GM21390 (cell line): ENCODE measurements at regions not wholly inside any gene's neighbourhood (a gene's known extent, or its start where the extent isn't known, plus 50 kb on each side); places are given as distances from the start of the nearest gene placed in this dataset.
"Not testable (repeated sequence)": the region's sequence is repeated elsewhere in the genome, so short reads cannot be mapped to it uniquely, and the experiment has no call there.

Experiments
- ATAC-seq: cut with Tn5 transposase; IDR thresholded peaks from one replicate; pipeline ENCODE4 v1.9.1; 2021; ENCODE audit not compliant: unreplicated experiment

- ATAC-seq: no peak
Measured at GRCh38 chr9:40909821-40910220, 218.7 kb downstream of the FOXD4L6 start.

- not testable (repeated sequence) for ATAC-seq
Measured at GRCh38 chr9:40909111-40909510, 219.4 kb downstream of the FOXD4L6 start.

DNA sequence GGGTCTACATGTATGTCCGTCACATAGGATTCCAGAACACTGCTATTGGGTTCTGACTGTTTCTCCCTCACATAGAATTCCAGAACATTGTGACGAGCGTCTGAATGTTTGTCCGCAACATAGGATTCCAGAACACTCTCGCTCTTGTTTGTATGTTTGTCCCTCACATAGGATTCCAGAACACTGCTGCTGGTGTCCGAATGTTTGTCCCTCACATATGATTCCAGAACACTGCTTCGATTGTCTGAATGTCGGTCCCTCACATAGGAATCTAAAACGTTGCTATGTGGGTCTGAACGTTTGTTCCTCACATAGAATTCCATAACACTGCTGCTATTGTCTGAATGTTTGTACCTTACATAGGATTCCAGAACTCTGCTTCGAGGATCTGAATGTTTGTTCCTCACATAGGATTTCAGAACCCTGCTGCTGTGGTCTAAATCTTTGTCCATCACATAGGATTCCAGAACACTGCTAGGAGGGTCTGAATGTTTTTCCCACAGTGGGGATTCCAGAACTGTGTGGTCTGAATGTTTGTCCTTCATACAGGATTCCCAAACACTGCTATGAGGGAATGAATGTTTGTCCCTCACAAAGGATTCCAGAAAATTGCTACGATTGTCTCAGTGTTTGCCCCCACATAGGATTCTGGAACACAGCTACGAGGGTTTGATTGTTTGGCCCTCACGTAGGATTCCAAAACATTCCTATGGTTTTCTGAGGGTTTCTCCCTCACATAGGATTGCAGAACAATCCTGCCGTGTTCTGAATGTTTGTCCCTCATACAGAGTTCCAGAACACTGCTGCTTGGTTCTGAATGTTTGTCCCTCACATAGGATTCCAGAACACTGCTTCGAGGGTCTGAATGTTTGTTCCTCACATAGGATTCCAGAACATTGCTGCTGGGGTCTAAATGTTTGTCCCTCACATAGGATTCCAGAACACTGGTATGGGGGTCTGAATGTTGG lies 220.5 kb downstream of the FOXD4L6 start:
- ATAC-seq: no peak

DNA sequence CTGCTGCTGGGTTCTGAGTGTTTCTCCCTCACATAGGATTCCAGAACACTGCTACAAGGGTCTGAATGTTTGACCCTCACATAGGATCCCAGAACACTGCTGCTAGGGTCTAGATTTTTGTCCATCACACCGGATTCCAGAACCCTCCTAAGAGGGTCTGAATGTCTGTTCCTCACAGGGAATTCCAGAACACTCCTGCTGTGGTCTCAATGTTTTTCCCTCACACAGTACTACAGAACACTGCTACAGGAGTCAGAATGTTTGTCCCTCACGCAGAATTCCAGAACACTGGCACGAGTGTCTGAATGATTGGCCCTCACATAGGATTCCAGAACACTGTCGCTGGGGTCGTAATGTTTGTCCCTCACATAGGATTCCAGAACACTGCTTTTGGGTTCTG lies 221.6 kb downstream of the FOXD4L6 start:
- ATAC-seq: not testable (repeated sequence)

- not testable (repeated sequence) for ATAC-seq
Measured at GRCh38 chr9:40892315-40892714, 236.2 kb downstream of the FOXD4L6 start.

- not testable (repeated sequence) for ATAC-seq
Measured at GRCh38 chr9:40885858-40886257, 242.6 kb downstream of the FOXD4L6 start.

DNA sequence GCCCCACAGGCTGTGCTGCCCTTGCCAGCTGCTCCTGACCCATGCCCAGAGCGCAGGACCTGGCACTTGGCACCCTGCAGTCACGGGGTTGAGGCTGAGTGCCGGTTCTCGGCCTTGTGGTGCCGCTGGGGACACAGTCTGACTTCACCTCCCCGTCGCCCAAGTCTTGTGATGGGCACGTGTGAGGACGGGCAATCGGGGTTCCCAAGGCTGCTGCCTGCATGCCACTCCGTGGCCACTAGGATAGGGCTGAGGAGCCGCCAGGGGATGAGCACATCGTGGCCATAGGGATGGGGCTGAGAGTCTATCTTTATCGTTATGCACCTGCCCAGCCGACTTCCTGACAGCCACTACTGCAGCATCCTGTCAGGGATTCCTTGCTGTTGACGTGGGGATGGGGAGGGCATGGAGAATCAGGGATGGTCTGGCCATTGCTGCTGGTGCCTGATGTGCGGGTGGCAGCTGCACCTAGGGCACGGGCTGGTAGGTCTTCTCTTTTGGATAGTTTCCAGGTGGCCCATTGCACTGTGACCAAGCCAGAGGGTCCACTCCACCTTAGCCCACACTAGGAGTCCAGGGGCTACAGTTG lies 243.5 kb downstream of the FOXD4L6 start:
- not testable (repeated sequence) for ATAC-seq

DNA sequence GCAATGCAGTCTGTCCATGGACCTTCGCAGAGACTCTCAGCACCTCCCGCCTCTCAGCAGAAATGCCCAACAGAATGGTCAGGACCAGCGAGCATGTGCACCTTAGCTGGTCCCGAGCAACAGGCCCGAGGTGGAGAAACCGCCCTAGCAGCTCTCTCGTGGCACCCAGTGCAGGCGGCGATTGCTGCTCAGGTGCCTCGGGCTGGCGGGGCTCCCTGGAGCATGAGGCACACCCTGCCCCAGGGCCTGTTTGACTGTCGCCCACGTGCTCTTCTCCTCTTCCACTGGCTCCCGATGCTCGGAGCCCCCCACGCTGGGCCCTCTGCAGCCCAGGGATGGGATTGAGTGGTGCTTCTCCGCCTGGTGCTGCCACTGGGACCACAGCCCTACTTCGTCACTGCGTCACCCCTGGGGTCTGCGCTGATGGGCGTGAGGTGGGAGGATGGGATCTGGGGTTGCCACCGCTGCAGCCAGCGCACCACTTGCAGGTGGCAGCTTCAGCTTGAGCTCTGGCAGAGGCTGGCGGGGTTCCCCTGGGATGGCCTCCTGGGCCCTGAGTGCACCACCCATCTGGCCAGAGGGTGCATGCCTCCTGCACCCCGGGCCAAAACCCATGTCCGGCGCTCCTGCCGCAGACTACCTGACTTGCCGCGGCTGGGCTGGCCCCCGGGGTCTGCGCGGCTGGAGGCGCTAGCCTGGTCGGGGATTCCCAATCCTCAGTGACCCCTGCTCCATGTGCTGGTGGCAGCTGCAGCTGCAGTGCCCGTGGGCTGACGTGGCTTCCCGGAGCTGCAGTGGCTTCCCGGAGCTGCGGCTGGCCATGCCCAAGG lies 244.2 kb downstream of the FOXD4L6 start:
- ATAC-seq: no peak

- not testable (repeated sequence) for ATAC-seq
Measured at GRCh38 chr9:40883423-40884071, 244.9 kb downstream of the FOXD4L6 start.

GRCh38 chr9:40873753-40874295 lies 254.7 kb downstream of the FOXD4L6 start:
- ATAC-seq: not testable (repeated sequence)

DNA sequence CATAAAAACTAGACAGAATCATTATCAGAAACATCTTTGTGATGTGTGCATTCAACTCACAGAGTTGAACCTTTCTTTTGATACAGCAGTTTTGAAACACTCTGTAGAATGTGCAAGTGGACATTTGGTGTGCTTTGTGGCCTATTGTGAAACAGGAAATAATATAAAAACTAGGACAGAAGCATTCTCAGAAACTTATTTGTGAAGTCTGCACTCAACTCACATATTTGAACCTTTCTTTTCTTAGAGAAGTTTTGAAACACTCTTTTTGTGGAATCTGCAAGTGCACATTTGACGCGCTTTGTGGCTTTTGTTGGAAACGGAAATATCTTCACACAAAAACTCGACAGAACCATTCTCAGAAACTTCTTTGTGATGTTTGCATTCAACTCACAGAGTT lies 260.0 kb downstream of the FOXD4L6 start:
- ATAC-seq: not testable (repeated sequence)
